Testis (tissue), 2 donors: ENCODE measurements at regions not wholly inside any gene's neighbourhood (a gene's known extent, or its start where the extent isn't known, plus 50 kb on each side); places are given as distances from the start of the nearest gene placed in this dataset.

Experiments used
- CTCF ChIP-seq, 3 experiments: fragments of 450-650 bp in 2 of 3; fragments of 200-600 bp in 1 of 3; sonication (generic) in 1 of 3; IDR thresholded peaks; one replicate each; pipeline ENCODE4 v1.5.1; 2016 to 2019; ENCODE audit warnings: antibody characterized with exemption in 3 of 3, mild to moderate bottlenecking in 2 of 3, moderate library complexity in 1 of 3
- POLR2A ChIP-seq: fragments of 450-650 bp; IDR thresholded peaks from one replicate; pipeline ENCODE4 v1.6.1; 2017; ENCODE audit warnings: antibody characterized with exemption, mild to moderate bottlenecking, moderate library complexity

- TF ChIP-seq POLR2A (no peak), CTCF (IDR thresholded peaks at IDR 0.05) (no peak)
These were observed 803.1 kb downstream of the USP25 start for GRCh38 chr21:16532840-16533239.
